ENCODE measurements at regions not wholly inside any gene's neighbourhood (a gene's known extent, or its start where the extent isn't known, plus 50 kb on each side); places are given as distances from the start of the nearest gene placed in this dataset.

DNA sequence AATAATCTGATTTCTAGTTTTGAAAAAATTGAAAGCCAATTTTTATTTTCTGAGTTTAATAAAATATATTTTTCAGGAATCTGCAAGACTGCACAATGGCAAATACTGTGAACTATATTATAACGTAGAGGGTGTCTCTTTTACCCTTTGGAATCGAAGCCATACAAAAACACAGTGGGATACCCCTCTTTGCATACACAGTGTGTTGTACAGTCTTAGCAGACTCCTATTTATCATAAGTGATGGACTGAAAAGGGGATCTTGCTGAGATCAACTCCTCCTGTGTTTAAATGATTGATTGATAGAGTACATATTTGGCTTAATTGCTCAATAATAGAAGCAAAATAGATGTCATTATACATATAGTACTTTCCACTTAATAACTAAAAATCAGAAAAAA is 981.2 kb downstream of the NSUN3 start:
- TF ChIP-seq, protein P1, sequence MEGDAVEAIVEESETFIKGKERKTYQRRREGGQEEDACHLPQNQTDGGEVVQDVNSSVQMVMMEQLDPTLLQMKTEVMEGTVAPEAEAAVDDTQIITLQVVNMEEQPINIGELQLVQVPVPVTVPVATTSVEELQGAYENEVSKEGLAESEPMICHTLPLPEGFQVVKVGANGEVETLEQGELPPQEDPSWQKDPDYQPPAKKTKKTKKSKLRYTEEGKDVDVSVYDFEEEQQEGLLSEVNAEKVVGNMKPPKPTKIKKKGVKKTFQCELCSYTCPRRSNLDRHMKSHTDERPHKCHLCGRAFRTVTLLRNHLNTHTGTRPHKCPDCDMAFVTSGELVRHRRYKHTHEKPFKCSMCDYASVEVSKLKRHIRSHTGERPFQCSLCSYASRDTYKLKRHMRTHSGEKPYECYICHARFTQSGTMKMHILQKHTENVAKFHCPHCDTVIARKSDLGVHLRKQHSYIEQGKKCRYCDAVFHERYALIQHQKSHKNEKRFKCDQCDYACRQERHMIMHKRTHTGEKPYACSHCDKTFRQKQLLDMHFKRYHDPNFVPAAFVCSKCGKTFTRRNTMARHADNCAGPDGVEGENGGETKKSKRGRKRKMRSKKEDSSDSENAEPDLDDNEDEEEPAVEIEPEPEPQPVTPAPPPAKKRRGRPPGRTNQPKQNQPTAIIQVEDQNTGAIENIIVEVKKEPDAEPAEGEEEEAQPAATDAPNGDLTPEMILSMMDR (IDR thresholded peaks at IDR 0.05) = no peak
- no peak overlapping the region for H3K4me3 ChIP-seq
- DNase-seq (ENCODE audit: low spot score) = no peak
- no peak overlapping the region for H3K27ac ChIP-seq

DNA sequence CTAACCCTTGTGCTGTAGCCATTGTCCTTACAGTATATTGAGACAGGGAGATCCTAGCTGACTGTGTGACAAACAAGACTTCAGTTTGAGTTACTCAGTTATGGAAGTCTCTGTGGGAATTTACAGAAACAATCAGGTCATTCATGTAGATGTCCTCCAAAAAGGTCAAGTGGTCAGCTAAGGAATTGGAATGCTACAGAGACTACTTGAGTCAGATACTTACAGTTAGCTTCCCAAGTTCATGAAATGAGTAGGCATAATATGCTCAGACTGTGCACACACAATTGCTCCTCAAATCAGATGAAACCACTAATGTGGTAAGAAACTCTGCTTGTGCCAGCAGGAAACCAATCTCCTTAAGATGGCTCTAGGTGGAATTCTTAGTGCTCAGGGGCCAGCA is 985.7 kb downstream of the NSUN3 start:
- H3K27ac ChIP-seq = no peak overlapping the region
- H3K4me3 ChIP-seq = no peak overlapping the region
- TF ChIP-seq, protein P1 (IDR thresholded peaks at IDR 0.05) = no peak
- DNase-seq (ENCODE audit: low spot score) = no peak

DNA sequence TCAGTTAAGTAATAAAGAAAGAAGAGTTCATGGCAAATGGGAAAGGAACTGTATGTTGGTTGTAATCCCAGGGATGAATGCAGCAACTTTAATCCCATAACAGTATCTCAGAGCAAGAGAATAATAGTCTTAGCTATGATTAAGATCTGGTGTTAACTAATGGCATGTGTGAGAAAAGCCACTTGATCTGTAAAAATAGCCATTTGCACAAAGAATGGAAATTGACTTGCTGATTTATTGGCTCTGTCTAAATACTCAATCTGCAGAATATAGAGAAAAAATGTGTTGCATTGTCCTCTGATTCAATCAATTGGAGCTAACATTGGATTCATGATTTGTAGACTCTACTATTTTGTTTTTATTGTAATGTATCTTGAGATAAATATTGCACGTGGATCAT is 987.0 kb downstream of the NSUN3 start:
- TF ChIP-seq, protein P1 (IDR thresholded peaks at IDR 0.05) = no peak
- H3K27ac ChIP-seq = no peak overlapping the region
- DNase-seq (ENCODE audit: low spot score) = no peak
- no peak overlapping the region for H3K4me3 ChIP-seq

DNA sequence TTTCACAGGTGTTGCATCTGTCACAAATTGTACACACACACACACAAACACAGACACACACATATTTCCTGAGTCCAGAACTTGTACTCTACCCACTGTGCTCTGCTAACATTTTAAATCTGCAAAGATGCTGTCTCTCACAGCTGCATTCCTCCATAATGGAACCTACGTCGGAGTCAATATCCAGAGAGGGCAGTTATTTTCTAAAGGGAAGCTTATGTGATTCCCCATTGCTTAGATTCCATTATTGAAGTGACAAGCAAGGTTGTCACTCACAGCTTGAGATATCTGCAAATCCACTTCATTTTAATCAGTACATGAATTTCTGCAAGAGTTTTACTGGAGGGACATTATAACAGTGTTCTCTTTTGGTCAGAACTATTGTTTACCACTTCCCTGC is 992.4 kb downstream of the NSUN3 start:
- Histone ChIP-seq H3K27ac (no peak overlapping the region), H3K4me3 (no peak overlapping the region)
- no peak for DNase-seq (ENCODE audit: low spot score)
- TF ChIP-seq, protein P1 (IDR thresholded peaks at IDR 0.05) = no peak

DNA sequence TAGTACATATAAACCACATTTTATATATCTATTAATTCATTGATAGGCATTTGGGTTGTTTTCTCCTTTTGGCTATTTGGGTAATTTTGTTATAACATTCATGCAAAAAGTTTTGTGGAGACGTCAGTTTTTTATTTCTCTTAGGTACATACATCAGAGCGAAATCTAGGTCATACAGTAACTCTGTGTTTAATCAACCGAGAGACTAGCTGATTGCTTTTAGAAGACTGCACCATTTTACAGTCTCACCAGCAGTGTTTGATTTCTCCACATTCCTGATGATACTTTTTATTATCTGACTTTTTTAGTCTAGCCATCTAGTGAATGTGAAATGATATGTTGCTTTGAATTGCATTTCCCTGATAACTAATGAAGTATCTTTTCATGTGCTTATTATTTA is 1019.3 kb downstream of the NSUN3 start:
- H3K4me3 ChIP-seq = no peak overlapping the region
- TF ChIP-seq, protein P1 (IDR thresholded peaks at IDR 0.05) = no peak
- H3K27ac ChIP-seq = no peak overlapping the region
- DNase-seq (ENCODE audit: low spot score) = no peak

DNA sequence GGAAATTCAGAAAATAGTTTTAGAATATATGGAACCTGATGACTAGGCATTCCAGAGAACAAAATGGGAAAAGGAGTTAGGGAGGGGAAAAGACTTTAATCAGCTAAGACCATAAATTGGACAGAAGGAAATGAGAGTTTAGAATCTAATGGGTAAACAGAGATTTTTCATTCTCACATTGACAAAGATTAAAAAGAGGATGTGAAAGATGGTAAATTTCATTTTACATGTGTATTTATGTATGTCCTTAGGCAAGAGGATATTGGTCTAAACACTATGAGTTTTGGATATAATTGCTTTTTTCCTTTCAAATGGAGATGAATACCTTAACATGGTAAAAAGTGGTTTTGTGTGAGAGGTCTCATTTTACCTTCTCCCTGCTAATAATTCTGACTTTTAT is 1021.9 kb downstream of the NSUN3 start:
- Histone ChIP-seq H3K27ac (no peak overlapping the region), H3K4me3 (no peak overlapping the region)
- no peak for DNase-seq (ENCODE audit: low spot score)
- TF ChIP-seq, protein P1 (IDR thresholded peaks at IDR 0.05) = no peak

DNA sequence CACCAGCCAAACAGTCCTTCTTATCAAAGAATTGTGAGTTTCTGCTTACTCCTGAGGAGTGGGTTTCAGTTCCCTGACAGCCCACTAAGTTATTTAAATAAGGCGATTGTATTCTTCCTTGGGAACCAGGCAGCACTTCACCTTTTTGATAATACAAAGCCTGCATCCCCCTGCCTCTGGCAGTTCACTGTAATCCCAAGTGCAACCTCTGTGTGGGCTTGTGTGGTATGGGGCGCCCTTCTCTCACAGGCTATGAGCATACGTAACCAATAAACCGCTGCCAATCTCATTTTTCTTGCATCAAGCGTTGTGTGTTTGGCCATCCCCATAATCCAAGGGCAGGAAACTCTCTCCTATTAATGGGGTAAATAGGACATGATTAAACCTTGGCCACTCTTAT is 1025.6 kb downstream of the NSUN3 start:
- Histone ChIP-seq H3K27ac (no peak overlapping the region), H3K4me3 (no peak overlapping the region)
- TF ChIP-seq, protein P1 (IDR thresholded peaks at IDR 0.05) = no peak
- DNase-seq (ENCODE audit: low spot score) = no peak

All from coronary artery (tissue), 2 donors.